ENCODE measurements at regions not wholly inside any gene's neighbourhood (a gene's known extent, or its start where the extent isn't known, plus 50 kb on each side); places are given as distances from the start of the nearest gene placed in this dataset.

GRCh38 chr3:161859057-161859456 lies 362.4 kb downstream of the OTOL1 start:
- no peak overlapping the region for H3K27ac ChIP-seq (ENCODE audit: low read depth, low read length, severe bottlenecking)
- no peak overlapping the region for H3K4me3 ChIP-seq (ENCODE audit: extremely low read depth, insufficient read depth, low read length, poor library complexity, severe bottlenecking)
- H3K9me3 ChIP-seq (ENCODE audit: control insufficient read depth, low read length) = no peaks in the 10 kb centered on the region
- 95 to 100% methylated on average over 2 of the region's 4 CpGs for WGBS, 2 experiments (ENCODE audit: insufficient coverage in 2 of 2)
- peaks cover 4% of the 10 kb centered on the region for H3K4me1 ChIP-seq (ENCODE audit: control insufficient read depth, insufficient read depth, low read length, poor library complexity, severe bottlenecking)
- no peaks in the 10 kb centered on the region for H3K36me3 ChIP-seq (ENCODE audit: control insufficient read depth, insufficient read depth, low read length)

GRCh38 chr3:161859865-161860450 lies 363.4 kb downstream of the OTOL1 start:
- no peaks in the 10 kb centered on the region for H3K9me3 ChIP-seq (ENCODE audit: control insufficient read depth, low read length)
- 78% methylated on average over 4 of the region's 4 CpGs; no CpG with 5 or more reads in 1 of the 2 experiments for WGBS, 2 experiments (ENCODE audit: insufficient coverage in 2 of 2)
- no peak overlapping the region for H3K27ac ChIP-seq (ENCODE audit: low read depth, low read length, severe bottlenecking)
- no peak overlapping the region for H3K4me3 ChIP-seq (ENCODE audit: extremely low read depth, insufficient read depth, low read length, poor library complexity, severe bottlenecking)
- H3K4me1 ChIP-seq (ENCODE audit: control insufficient read depth, insufficient read depth, low read length, poor library complexity, severe bottlenecking) = peaks cover 2% of the 10 kb centered on the region
- H3K36me3 ChIP-seq (ENCODE audit: control insufficient read depth, insufficient read depth, low read length) = no peaks in the 10 kb centered on the region

DNA sequence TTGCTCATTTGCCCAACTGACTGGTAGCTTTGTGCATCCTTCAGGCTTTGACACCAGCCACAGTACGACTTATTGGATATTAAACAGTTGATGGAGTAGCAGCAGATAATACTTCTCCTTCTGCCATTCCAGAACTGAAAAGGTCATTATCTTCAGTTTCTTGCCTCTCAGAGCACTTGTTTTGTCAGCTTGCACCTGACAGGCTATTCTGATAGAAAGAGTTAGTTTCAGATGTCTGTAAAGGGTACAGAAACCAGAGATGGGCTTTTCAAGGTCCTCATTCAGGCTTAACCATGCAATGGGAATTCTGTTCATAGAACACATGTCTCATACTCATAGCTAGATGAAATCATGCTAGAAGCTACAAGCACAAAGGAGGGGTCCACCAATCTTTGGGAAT lies 367.2 kb downstream of the OTOL1 start:
- Histone ChIP-seq H3K4me1 (ENCODE audit: control insufficient read depth, insufficient read depth, low read length, poor library complexity, severe bottlenecking) (no peaks in the 10 kb centered on the region), H3K4me3 (ENCODE audit: extremely low read depth, insufficient read depth, low read length, poor library complexity, severe bottlenecking) (no peak overlapping the region), H3K27ac (ENCODE audit: low read depth, low read length, severe bottlenecking) (no peak overlapping the region), H3K9me3 (ENCODE audit: control insufficient read depth, low read length) (no peaks in the 10 kb centered on the region), H3K36me3 (ENCODE audit: control insufficient read depth, insufficient read depth, low read length) (no peaks in the 10 kb centered on the region)
- 100% methylated on average over 1 of the region's 1 CpG; no CpG with 5 or more reads in 1 of the 2 experiments for WGBS, 2 experiments (ENCODE audit: insufficient coverage in 2 of 2)

GRCh38 chr3:161866176-161866575 lies 369.6 kb downstream of the OTOL1 start:
- no peaks in the 10 kb centered on the region for H3K9me3 ChIP-seq (ENCODE audit: control insufficient read depth, low read length)
- H3K36me3 ChIP-seq (ENCODE audit: control insufficient read depth, insufficient read depth, low read length) = no peaks in the 10 kb centered on the region
- H3K27ac ChIP-seq (ENCODE audit: low read depth, low read length, severe bottlenecking) = no peak overlapping the region
- H3K4me1 ChIP-seq (ENCODE audit: control insufficient read depth, insufficient read depth, low read length, poor library complexity, severe bottlenecking) = no peaks in the 10 kb centered on the region
- WGBS, 2 experiments (ENCODE audit: insufficient coverage in 2 of 2) = 80 to 91% methylated on average over 1 of the region's 1 CpG
- H3K4me3 ChIP-seq (ENCODE audit: extremely low read depth, insufficient read depth, low read length, poor library complexity, severe bottlenecking) = no peak overlapping the region

- Histone ChIP-seq H3K4me1 (ENCODE audit: control insufficient read depth, insufficient read depth, low read length, poor library complexity, severe bottlenecking) (no peaks in the 10 kb centered on the region), H3K27ac (ENCODE audit: low read depth, low read length, severe bottlenecking) (no peak overlapping the region), H3K4me3 (ENCODE audit: extremely low read depth, insufficient read depth, low read length, poor library complexity, severe bottlenecking) (no peak overlapping the region), H3K36me3 (ENCODE audit: control insufficient read depth, insufficient read depth, low read length) (no peaks in the 10 kb centered on the region), H3K9me3 (ENCODE audit: control insufficient read depth, low read length) (peaks cover 8% of the 10 kb centered on the region)
- WGBS, 2 experiments (ENCODE audit: insufficient coverage in 2 of 2) = 100% methylated on average over 1 of the region's 1 CpG; no CpG with 5 or more reads in 1 of the 2 experiments
These were observed 378.9 kb downstream of the OTOL1 start for GRCh38 chr3:161875483-161875882.

GRCh38 chr3:161879470-161879869 lies 382.9 kb downstream of the OTOL1 start:
- H3K4me1 ChIP-seq (ENCODE audit: control insufficient read depth, insufficient read depth, low read length, poor library complexity, severe bottlenecking) = no peaks in the 10 kb centered on the region
- H3K36me3 ChIP-seq (ENCODE audit: control insufficient read depth, insufficient read depth, low read length) = no peaks in the 10 kb centered on the region
- H3K27ac ChIP-seq (ENCODE audit: low read depth, low read length, severe bottlenecking) = no peak overlapping the region
- H3K4me3 ChIP-seq (ENCODE audit: extremely low read depth, insufficient read depth, low read length, poor library complexity, severe bottlenecking) = no peak overlapping the region
- peaks cover 8% of the 10 kb centered on the region for H3K9me3 ChIP-seq (ENCODE audit: control insufficient read depth, low read length)
- WGBS, 2 experiments (ENCODE audit: insufficient coverage in 2 of 2) = no CpG with 5 or more reads among the region's 1 CpG

DNA sequence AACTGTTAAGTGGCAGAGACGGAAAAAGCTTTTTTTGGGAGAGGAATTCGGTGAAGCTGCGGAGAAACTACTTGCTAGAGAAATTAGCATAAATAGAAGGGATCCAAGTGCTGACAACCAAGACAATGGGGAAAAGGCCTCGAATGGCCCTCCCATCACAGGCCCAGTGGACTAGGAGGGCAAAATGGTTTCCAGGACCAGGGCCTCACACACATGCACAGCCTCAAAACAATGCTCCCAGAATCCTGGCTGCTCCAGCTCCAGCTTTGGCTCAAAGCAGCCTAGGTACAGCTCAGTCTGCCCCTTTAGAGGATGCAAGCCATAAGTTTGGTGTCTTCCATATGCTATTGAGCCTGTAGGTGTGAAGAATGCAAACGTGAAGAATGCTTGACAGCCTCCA lies 388.2 kb downstream of the OTOL1 start:
- 65 to 66% methylated on average over 4 to 5 of the region's 5 CpGs for WGBS, 2 experiments (ENCODE audit: insufficient coverage in 2 of 2)
- Histone ChIP-seq H3K27ac (ENCODE audit: low read depth, low read length, severe bottlenecking) (no peak overlapping the region), H3K36me3 (ENCODE audit: control insufficient read depth, insufficient read depth, low read length) (no peaks in the 10 kb centered on the region), H3K9me3 (ENCODE audit: control insufficient read depth, low read length) (no peaks in the 10 kb centered on the region), H3K4me3 (ENCODE audit: extremely low read depth, insufficient read depth, low read length, poor library complexity, severe bottlenecking) (no peak overlapping the region), H3K4me1 (ENCODE audit: control insufficient read depth, insufficient read depth, low read length, poor library complexity, severe bottlenecking) (no peaks in the 10 kb centered on the region)

GRCh38 chr3:161890147-161890625 lies 393.6 kb downstream of the OTOL1 start:
- WGBS, 2 experiments (ENCODE audit: insufficient coverage in 2 of 2) = 83 to 100% methylated on average over 1 of the region's 2 CpGs
- Histone ChIP-seq H3K4me3 (ENCODE audit: extremely low read depth, insufficient read depth, low read length, poor library complexity, severe bottlenecking) (no peak overlapping the region), H3K4me1 (ENCODE audit: control insufficient read depth, insufficient read depth, low read length, poor library complexity, severe bottlenecking) (no peaks in the 10 kb centered on the region), H3K36me3 (ENCODE audit: control insufficient read depth, insufficient read depth, low read length) (no peaks in the 10 kb centered on the region), H3K9me3 (ENCODE audit: control insufficient read depth, low read length) (peaks cover 6% of the 10 kb centered on the region), H3K27ac (ENCODE audit: low read depth, low read length, severe bottlenecking) (no peak overlapping the region)

- Histone ChIP-seq H3K9me3 (ENCODE audit: control insufficient read depth, low read length) (peaks cover 6% of the 10 kb centered on the region), H3K36me3 (ENCODE audit: control insufficient read depth, insufficient read depth, low read length) (no peaks in the 10 kb centered on the region), H3K4me1 (ENCODE audit: control insufficient read depth, insufficient read depth, low read length, poor library complexity, severe bottlenecking) (no peaks in the 10 kb centered on the region), H3K27ac (ENCODE audit: low read depth, low read length, severe bottlenecking) (no peak overlapping the region), H3K4me3 (ENCODE audit: extremely low read depth, insufficient read depth, low read length, poor library complexity, severe bottlenecking) (no peak overlapping the region)
- no CpG with 5 or more reads among the region's 1 CpG for WGBS, 2 experiments (ENCODE audit: insufficient coverage in 2 of 2)
These were observed 397.4 kb downstream of the OTOL1 start for GRCh38 chr3:161893972-161894371.

DNA sequence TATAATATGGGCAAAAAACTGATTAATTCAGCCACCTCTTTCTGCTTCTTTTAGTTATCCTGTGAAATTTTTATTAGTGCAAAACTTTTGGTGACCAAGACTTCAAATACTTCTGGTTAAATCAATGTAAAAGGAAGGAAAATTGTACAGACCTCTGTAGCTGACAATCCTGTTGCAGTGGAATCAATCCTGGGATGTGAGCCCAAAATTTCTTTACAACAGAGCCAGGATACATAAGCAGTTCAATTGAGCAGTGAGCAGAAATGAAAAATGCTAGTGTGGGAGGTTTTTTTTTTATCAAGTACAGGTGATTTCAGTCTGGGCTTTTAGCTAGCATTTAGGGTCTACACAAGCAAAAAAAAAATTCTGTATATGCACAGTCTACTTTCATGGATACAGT lies 398.0 kb downstream of the OTOL1 start:
- Histone ChIP-seq H3K4me1 (ENCODE audit: control insufficient read depth, insufficient read depth, low read length, poor library complexity, severe bottlenecking) (no peaks in the 10 kb centered on the region), H3K4me3 (ENCODE audit: extremely low read depth, insufficient read depth, low read length, poor library complexity, severe bottlenecking) (no peak overlapping the region), H3K27ac (ENCODE audit: low read depth, low read length, severe bottlenecking) (no peak overlapping the region), H3K9me3 (ENCODE audit: control insufficient read depth, low read length) (peaks cover 6% of the 10 kb centered on the region), H3K36me3 (ENCODE audit: control insufficient read depth, insufficient read depth, low read length) (no peaks in the 10 kb centered on the region)

DNA sequence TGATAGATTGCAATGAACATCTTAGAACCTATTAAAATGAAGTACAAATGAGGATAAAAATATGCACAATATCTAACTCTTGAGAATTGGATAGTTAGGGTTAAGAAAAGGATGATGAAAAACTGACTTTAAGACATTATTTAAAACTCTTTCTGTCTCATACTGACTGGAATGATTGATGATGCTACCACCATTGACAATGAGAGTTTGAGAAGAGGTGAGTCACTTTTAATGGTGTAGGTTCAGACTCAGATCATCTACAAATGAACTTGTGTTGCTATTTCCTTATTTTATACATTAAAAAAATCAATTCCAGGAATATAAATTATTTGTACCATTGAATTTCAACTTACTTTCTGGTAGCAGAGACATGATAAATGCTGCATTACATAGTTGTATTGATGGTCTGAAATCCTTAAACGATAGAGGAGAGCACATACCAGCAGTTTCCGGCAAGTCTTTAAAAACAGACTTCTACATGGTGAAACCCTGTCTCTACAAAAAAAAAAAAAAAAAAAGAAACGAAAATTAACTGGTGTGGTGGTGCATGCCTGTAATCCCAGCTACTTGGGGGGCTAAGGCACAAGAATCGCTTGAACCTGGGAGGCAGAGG lies 409.0 kb downstream of the OTOL1 start:
- no peak overlapping the region for H3K4me3 ChIP-seq (ENCODE audit: extremely low read depth, insufficient read depth, low read length, poor library complexity, severe bottlenecking)
- no peak overlapping the region for H3K27ac ChIP-seq (ENCODE audit: low read depth, low read length, severe bottlenecking)
- WGBS, 2 experiments (ENCODE audit: insufficient coverage in 2 of 2) = 80 to 94% methylated on average over 1 to 2 of the region's 4 CpGs
- H3K4me1 ChIP-seq (ENCODE audit: control insufficient read depth, insufficient read depth, low read length, poor library complexity, severe bottlenecking) = no peaks in the 10 kb centered on the region
- no peaks in the 10 kb centered on the region for H3K36me3 ChIP-seq (ENCODE audit: control insufficient read depth, insufficient read depth, low read length)
- no peaks in the 10 kb centered on the region for H3K9me3 ChIP-seq (ENCODE audit: control insufficient read depth, low read length)
